ENCODE measurements at regions not wholly inside any gene's neighbourhood (a gene's known extent, or its start where the extent isn't known, plus 50 kb on each side); places are given as distances from the start of the nearest gene placed in this dataset.

DNA sequence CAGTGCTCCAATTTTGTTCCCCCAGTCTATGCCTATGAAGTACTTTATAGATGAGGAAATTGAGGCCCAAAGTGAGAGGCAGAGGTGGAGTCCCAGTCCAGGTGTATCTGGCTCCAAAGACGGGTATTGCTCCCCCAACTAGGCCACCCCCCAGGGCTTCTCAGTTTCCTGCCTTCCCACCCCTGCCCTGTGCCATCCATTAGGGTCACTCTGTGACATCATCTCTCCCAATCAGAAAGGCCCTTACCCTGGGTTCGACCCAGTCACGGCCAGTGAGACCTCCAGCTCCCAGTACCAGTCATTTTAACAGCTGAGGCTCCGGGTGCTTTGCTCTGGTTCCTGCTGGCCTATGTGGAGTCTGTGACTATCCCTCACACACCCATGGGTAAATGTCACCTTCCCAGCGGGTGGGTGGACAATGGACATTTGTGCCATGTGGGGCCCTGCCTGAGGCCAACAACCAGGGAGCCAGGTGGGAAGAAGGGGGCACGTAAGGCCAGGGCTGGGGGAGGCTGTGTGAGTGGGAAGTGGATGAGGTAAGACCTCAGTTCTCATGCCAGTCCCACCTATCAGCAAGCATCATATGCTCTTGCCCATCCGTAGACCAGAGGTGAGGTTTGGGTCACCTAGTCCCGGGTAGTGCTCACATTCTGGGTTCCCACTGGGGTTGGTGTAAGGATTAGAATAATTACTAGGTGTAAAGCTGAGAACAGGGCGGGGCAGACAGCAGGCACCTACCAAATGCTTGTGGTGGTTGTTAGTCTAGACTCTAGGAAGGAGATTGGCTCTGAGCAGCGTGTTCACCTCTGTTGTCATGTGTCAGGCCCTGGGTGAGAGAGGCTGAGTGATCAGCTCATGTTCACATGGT lies 685.9 kb downstream of the MATN1 start:
- no peak for TF ChIP-seq POLR2A (IDR thresholded peaks at IDR 0.05)
- no peak for TF ChIP-seq POLR2AphosphoS5 (IDR thresholded peaks at IDR 0.05)
- TF ChIP-seq, protein P1, sequence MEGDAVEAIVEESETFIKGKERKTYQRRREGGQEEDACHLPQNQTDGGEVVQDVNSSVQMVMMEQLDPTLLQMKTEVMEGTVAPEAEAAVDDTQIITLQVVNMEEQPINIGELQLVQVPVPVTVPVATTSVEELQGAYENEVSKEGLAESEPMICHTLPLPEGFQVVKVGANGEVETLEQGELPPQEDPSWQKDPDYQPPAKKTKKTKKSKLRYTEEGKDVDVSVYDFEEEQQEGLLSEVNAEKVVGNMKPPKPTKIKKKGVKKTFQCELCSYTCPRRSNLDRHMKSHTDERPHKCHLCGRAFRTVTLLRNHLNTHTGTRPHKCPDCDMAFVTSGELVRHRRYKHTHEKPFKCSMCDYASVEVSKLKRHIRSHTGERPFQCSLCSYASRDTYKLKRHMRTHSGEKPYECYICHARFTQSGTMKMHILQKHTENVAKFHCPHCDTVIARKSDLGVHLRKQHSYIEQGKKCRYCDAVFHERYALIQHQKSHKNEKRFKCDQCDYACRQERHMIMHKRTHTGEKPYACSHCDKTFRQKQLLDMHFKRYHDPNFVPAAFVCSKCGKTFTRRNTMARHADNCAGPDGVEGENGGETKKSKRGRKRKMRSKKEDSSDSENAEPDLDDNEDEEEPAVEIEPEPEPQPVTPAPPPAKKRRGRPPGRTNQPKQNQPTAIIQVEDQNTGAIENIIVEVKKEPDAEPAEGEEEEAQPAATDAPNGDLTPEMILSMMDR (IDR thresholded peaks at IDR 0.05) = no peak
